HG02588 (cell line): ENCODE measurements at regions not wholly inside any gene's neighbourhood (a gene's known extent, or its start where the extent isn't known, plus 50 kb on each side); places are given as distances from the start of the nearest gene placed in this dataset.
"Not testable (repeated sequence)": the region's sequence is repeated elsewhere in the genome, so short reads cannot be mapped to it uniquely, and the experiment has no call there.

ENCODE experiments used
- ATAC-seq: cut with Tn5 transposase; IDR thresholded peaks from one replicate; pipeline ENCODE4 v1.9.1; 2021; ENCODE audit warnings: mild to moderate bottlenecking, moderate library complexity; ENCODE audit not compliant: unreplicated experiment

DNA sequence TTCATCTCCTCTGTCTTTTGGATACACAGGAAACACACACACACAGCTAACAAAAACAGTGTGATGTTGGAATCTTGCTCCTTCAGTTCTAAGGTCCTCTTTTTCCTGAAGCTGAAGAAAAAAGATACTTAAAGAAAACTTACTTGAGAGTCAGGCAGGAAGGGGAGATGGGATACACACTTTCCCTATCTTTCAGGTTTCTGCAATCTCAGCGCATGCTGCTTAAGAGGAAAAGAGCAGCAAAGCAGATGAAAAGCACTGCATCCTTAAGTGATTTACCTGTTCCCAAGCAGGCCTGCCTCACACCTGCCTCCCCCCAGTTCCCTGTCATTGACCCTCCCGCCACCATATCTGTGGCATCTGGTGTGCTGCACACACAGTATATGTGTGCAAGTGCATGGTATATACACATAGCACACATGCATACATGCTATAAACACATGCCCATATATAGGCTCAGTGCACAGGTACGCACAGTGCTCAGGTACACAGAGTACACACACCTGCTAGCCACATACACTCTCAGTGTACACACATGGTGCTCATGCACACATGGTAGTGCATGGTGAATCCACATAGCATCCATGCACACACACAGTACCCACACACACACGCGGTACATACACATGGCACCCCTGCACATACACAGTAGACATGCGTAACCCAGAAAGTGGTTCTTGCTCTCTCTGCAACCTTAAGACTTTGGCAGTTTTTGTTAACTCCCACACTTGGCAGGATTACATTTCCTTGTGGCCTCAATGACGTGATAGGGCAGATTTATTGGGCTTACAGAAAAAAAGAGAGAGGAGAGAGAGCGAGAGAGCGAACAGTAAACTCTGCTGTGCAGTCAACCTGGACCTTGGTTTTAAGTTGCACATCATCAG lies 166.9 kb downstream of the TOMM20 start:
- no peak for ATAC-seq

DNA sequence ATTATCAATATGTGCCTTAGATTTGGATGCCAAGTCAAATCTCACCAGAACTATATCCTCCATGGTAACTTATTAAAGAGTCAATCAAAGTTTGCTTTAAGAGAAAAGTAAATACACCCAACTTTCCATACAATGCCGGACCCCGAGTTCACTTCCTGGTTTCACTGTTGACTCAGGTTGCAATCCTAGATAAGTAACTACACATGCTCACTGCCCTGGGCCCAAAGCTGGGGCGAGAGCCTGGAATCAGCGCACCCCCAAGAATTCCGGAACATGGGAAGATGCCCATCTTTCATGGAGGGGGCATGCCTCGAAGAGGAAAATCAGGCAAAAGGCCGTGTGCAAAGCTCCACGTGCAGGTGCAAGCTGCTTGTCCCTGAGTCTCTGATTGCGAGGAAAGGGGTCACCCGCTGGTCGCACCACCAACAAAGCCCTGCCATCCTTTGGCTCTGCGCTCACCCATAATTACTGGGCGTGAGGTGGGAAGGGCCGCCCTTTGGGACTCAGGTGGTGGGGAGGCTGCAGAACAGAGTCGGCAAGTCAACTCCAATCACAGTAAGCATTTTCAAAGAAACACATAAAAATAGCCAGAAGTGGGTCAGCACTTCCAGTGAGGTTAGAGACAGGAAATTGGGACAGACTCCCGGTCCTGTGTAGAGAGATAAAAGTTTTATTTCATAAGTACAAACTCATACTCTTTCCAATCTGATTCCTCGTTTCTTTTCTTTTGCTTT lies 167.7 kb downstream of the TOMM20 start:
- no peak for ATAC-seq

DNA sequence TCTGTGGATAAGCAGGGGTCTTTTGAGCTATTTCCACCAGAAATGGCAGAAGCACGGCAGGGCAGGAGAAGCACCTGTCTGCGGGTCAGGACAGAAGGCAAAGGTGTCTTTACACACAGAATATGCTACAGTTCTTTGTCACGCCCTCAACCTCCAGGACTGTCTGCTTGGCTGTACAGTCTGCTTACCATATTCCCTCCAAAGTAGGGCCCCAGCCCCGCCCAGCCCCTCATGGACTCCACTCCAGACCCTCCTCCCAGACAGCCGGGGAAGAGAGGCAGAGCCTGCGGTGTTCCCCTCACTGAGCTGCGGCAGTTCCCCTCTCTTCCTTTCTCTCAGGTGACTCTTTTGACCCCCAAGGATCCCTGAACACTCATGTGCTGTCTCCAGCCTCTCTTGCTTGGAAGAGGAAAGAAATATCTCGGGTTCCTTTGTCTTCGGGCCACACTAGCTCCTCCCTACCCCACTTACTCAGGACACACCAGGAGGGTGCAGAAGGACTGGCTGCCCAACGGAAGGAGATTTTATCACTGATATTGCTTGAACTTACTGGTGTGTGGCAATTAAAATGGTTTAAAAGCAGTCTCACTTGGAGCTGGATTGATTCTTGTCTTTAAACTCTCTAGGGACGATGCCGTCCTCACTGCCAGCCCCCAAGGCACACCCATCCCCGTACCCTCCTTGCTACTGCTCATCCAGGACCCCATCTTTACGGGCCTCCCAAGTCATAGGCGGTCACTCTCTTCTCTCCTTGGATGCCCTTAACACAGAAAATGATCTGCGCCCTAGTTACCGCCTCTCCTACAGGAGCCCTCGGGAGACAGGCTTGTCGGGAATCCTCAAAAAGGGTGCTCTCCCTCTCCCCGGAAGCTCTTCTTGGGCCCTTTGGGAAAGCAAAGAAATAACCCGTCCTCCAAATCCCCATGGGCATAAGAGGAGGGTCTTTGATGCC lies 169.7 kb downstream of the TOMM20 start:
- no peak for ATAC-seq

DNA sequence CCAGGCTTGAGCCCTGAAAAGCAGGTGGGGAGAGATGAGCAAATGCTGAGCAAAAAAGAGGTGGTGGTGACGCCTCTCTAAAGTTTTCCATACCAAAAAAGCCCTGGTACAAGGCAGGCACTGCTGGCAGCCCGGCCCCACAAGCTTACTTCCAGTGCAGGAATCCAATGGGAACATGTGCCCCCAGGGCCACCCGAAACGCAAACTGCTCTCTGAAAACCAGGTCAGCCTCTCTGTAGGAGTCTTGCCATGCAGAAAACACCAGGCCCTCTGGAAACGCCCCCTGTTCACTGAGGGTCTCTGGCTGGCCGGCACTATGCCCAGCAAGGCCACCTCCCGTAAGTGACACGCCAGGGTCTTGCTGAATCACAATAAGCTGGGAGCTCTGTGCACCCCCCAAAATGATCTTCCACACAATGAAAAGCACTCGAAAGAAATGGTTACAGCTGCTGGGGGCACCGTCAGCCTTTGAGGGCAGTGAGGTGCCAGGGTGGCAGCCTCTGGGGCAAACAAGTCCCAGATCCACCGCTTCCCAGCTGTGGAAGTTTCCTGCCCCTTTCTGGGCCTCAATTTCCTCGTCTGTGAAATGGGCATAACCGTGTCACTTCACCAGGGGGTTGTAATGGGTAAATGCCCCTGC lies 170.5 kb downstream of the TOMM20 start:
- ATAC-seq, result no peak

DNA sequence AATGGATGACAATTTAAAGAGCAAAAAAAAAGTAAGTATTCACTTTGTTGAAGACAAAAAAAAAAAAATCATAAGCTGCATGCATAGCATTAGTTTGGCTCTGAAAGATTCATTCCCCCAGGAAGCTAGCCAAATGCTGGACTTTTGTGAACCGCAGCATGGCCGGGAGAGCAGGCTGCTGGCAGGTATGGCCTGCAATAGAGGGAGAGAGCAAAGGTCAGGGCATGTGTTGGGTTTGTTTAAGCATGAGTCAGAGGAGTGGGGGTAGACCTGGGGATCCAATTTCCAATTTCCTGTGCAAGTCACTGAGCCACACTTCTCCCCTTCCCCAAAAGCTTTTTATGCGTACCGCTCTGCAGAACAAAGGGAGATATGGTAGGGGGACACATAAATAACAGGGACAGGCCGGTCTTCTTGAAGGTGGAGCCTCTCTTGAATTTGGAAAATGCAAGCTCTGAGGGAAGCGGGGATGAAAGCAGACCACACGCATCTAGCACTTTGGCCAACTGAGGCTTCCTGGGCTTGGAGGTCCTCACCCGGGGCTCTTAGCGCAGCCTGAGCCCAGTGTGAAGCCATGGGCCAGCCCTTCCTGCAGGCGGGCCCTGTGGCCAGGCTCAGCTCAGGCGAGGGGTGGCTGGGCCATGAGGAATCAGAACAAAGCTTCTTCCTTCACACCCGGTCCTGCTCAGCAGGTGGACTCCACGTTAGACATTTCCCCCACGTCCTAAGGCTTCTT lies 171.1 kb downstream of the TOMM20 start:
- ATAC-seq, result no peak

DNA sequence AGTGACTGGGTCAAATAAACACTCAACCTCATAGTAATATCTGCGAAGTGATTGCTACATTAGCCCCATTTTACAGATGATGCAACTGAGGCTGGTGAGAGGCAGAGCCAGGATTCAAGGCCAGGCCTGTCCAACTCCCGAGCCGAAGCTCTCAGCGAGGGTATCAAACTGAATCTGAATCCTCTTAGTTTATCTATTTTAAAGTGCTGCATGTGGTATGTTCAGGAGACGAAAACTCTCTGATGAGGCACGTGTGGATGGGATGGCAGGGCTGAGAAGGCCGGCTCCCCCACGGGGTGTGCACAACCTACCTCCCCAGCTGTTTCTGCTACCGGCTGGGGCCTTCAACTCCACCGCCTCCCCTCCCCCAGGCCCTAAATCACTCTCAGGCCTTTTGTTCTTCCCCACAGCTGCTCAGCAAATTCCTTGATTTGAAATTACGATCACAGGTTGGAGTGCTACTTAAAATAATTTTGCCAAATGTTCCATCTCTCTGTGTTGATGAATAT lies 171.8 kb downstream of the TOMM20 start:
- ATAC-seq, result no peak

DNA sequence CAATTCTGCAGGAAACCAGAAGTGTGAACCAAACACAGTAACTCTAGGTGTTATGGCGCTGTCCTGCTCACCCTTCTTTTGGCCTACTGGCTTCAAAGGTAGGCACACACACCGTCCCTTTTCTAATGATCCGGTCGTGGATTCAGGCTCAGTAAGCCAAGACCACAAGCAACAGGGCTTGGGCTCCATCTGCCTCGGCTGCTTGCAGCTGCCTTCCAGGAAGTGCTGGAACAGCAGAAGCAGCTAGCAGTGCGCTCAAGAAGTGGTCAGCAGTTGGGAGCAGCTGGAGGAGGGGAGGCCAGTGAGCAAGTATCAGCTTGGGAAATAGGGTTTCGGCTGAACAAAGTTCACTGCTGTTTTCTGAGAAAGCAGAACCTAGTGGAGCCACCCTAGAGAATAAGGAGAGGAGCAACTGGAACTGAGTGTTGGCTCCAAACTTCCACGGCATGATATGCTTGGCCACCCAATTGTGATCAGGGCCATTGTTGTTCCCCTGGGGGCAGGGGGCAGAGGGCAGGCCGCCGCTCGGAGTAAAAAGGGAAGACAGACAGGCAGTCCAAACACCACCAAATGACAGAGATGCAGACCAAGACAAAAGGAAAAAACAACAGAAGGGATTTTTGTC lies 173.4 kb downstream of the TOMM20 start:
- ATAC-seq, result no peak

DNA sequence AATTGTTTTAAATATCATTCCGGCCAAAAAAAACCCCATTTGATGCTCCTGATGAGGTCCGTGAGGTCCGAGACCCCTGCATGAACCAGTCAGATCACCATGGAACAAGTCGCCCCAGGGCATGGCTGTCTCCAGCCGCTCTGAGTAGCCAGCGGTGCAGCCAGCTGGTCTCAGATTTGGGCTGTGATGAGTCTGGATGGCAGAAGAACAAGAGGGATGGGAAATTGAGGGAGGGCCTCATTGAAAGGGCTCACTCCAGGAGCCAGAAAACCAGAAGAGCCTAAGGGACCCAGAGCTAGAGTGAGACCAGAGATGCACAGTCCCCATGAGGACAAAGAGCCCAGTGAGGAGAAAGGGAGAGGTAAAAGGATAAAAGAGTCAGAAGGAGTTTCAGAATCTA lies 174.0 kb downstream of the TOMM20 start:
- no peak for ATAC-seq

DNA sequence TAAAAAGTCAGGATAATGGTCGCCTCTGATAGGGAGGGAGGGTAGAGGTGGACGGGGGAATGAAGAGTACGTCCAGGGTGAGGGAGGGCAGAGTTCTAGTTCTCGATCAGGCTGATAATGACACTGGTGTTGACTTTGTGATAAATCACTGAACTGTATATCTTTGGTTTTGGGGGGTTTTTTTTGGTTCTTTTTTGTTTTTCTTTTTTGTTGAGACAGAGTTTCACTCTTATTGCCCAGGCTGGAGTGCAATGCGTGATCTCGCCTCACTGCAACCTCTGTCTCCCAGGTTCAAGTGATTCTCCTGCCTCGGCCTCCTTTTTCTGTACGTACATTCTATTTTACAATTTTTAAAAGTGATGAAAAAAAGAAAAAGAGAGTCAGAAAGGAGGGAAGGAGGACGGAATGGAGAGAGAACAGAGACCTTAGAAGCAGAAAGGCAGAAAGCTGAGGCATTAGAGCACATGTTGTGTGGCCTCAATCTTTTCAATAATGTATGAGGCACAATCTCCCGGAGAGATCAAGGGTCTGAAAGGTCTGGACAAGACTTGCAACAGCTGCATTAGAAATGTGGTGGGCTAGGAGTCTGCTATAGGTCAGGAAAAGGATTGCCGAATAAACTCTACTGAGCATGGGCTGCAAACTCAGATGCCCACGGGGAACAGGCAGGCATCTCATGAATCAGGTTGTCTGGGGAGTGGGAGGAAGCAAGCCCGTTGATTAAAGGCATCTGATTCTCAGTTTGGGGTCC lies 174.8 kb downstream of the TOMM20 start:
- no peak for ATAC-seq

DNA sequence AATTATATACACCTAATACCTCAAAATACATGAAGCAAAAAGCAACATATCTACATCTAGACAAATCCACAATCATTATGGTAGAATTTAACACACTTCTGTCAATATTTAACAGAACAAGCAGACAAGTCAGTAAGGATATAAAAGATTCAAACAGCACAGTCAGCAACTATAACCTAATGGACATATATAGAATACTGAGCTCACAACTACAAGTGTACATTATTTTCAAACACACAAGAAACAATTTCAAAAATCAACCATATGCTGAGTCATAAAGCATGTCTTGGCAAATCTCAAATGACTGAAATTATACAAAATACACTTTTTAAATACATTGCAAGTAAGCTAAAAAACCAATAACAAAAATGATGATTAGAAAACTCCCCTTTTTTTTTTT lies 178.0 kb downstream of the TOMM20 start:
- ATAC-seq, result no peak

DNA sequence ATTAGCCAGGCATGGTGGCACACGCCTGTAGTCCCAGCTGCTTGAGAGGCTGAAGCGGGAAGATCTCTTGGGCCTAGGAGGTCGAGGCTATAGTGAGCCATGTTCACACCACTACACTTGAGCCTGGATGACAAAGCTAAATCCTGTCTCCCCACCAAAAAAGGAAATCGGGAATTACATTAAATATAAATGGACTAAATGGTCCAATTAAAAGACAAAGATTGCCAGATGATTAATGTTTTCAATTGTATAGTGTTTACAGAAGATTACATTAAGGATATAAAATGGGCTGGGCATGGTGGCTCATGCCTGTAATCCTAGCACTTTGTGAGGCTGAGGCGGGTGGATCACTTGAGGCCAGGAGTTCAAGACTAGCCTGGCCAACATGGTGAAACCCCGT lies 179.1 kb downstream of the TOMM20 start:
- not testable (repeated sequence) for ATAC-seq

DNA sequence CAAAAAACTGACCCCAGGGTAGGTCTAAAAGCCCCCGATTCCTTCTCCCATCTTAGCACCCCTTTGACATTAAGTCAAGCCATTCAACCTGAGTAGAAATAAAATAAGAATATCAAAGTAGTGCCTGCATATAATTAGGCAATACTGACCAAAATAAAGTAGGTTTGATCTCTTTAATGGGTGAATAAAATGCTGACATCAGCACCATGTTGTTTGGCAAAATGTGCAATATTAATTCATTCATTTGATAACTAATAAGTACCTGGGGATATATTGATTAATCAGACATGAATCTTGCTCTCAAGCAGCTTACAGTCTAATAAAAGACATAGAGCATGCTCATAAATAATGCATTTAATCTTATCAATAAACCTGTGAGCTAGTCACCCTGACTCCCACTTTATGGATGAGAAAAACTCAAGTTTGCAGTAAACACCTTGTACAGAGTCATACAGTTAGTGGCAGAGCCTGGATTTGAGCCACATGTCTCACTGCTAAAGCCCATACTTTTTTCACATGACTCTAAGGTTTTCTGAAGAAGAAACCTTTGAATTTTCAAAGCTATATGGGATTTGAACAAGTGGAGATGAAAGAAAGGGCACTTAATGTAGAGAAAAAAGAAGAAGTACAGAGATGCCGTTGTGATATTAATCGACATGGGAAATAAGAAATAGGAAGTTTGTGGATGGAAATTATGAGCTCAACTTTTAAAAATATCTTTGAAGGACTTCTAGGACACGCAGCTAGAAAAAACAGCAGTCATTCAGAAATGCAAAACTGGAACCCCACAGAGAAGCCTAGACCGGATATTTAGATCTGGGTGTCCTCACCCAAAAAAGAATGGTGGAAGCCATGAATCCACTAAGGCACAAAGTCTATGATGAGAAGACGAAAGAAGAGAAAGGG lies 183.9 kb downstream of the TOMM20 start:
- ATAC-seq, result no peak

DNA sequence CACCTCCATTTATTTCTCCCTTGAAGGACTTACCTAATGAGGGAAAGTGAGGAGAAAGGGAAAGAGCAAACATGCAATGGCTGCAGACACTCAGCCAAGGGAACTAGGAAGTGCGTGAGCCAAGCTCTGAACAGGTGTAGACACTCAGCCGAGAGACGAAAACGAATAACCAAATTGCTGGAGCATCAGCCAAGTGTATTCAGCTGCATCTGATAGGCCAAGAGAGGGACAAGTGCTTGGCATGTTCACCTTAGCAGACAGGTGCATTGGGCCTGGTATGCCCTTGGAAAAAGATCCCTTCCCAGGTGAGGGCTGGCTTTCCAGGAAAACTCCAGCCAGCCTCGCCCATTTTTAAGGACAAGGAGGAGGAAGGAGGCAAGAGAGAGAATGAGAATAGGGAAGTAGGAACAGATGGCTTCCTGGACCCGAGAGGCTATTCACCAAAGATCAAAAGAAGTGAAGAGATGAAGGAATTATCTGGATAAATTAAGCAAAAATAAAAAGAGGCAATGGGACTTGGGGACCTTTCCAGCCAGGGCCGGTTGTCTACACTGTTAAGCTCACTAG lies 184.7 kb downstream of the TOMM20 start:
- ATAC-seq, result no peak

DNA sequence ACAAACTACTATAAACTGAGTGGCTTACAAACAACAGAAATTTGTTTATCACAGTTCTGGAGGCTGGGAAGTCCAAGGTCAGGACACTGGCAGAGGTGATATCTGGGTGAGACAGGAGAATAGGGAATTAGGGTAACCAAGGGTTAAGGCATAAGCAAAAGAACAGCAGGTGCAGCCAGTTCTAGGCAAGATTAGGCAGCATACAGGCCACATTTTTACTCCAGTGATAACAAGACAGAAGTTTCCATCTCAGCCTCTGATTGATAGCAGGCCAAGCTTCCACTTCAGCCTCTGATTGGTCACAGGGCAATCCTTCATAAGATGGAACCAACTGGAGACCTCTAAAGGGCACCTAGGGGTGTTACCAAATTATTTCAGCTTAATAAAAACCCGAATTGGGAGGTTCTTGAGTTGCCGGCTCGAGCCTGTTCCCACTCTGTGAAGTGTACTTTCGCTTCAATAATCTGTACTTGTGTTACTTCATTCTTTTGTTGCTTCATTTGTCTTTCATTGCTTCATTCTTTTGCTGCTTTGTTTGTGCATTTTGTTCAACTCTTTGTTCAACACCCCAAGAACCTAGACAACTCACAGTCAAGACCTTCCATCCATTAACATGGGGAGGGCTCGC lies 185.6 kb downstream of the TOMM20 start:
- ATAC-seq, result no peak

DNA sequence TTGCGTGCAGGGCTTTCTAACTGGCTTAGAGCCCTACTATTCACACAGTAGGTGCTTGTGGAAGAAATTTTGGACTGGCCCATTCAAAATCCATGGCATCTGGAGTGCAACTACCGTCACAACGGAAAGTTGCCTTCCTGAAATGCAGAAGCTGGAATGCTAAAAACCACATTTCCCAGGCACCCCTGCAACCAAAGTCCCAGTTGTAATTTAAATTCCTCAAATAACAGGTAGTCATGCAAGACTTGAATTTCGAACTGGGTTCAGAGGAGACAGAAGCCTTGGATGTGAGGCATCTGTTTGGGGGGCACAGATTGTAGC lies 186.7 kb downstream of the TOMM20 start:
- no peak for ATAC-seq

DNA sequence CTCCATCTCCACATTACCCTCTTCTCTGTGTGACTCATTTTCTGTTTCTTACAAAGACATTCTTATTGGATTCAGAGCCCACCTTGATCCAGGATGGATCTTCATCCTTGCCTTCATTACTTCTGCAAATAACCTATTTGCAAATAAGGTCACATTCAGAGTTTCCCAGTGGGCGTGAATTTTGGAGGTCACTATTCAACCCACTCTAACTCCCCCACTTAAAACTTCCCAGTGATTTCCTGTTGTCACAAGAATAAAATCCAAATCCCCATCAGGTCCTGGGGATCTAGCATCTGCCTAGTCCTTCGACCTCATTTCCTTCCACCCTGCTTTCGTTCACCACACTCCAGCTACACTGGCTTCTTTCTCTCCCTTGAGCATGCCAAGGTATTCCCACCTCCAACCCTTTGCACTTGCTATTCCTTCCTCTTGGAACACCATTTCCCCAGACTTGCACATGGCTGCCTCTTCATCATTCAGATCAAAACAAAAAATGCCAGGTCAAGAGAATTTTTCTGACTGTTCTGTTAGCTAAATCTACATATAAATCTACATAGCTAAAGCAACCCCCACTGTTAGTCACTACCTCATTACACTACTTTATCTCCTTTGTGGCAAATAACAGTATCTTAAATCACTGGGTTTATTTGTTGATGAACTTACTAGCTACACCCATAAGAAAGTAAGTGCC lies 187.2 kb downstream of the TOMM20 start:
- ATAC-seq, result no peak
